NCI-H1694 (cell line): ENCODE measurements at regions not wholly inside any gene's neighbourhood (a gene's known extent, or its start where the extent isn't known, plus 50 kb on each side); places are given as distances from the start of the nearest gene placed in this dataset.
"Not testable (repeated sequence)": the region's sequence is repeated elsewhere in the genome, so short reads cannot be mapped to it uniquely, and the experiment has no call there.

Experiments
- DNase-seq: peaks from one replicate; lab custom pipeline; 2025; lab: John Stamatoyannopoulos, UW

GRCh38 chr2:18077704-18078103, 199.2 kb downstream of the KCNS3 start:
- no peak for DNase-seq

DNA sequence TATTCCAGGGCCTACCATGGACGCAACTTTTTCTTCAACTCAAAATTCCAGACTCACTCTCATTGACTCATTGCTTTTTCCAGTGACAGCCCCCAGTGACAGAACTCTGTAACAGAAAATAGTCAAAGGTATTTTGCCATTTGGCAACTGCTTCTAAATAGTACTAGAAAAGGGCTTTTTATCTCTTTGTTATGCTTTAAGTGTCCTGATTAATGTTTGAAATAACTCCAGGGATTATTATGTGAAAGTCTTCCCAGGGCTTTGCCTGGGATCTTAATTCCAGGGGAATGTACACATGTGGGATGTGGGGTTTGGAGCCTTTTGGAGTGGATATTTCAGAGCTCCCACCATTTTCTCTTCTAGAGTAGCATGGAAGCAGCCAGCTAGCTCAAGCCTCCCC, 198.8 kb downstream of the KCNS3 start:
- DNase-seq: no peak

DNA sequence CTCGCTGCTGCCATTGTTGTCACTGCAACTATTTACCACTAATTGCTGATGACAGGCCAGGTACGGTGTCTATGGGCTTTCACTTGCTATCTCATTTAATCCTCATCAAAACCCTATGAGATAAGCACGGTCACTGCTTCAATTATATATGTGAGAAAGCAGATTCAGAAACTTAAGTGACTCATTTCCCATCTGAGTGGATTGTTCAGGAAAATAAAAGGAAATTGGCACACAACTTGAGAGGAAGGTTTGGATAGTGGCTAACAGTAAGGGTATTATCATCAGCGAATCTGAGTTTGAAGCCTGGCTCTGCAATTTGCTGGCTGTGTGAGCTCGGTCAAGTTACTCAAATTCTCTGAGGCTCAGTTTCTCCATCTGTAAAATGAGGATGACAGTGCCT, 196.0 kb downstream of the KCNS3 start:
- no peak for DNase-seq

DNA sequence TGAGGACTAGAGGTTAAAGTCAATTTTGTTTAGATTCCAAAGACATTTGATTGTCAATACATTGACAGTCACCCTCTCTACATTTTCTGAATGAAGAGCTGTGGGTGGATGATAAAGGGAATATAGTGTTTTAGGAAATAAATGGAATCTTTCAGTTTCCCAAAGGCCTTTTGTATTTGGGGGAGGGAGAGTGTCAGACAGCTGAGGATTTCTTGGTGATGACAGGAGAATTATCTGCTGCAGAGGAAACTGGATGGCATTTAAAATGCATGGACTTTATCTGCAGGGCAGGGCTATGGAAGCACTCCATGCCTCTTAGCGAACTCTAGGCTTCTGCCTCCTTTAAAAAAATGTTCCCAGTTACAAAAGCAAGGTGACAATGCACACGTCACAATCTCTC, 195.1 kb downstream of the KCNS3 start:
- no peak for DNase-seq

GRCh38 chr2:18067588-18068384, 189.3 kb downstream of the KCNS3 start:
- no peak for DNase-seq

DNA sequence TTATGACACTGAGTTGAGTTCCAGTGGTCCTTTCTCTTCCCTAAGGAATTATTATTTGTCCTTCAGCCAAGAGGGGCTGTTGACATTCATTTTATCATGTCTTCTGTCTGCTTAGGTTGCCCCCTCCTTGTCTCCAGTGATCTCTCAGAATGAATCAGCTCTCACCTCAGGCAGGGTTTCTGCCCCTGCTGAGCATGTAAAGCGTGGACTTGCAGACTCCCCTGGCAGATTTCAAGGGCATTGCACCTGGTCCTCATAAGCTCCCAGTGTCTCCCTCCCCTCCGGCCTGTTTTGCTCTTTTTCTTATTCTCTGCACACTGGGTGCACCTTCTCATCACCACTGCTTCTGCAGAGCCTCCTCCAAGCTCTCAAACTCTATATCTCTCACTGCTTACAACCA, 188.4 kb downstream of the KCNS3 start:
- DNase-seq: no peak

GRCh38 chr2:18066066-18066465, 187.6 kb downstream of the KCNS3 start:
- DNase-seq: no peak

- no peak for DNase-seq
Observed at GRCh38 chr2:18065249-18065648, 186.8 kb downstream of the KCNS3 start.

DNA sequence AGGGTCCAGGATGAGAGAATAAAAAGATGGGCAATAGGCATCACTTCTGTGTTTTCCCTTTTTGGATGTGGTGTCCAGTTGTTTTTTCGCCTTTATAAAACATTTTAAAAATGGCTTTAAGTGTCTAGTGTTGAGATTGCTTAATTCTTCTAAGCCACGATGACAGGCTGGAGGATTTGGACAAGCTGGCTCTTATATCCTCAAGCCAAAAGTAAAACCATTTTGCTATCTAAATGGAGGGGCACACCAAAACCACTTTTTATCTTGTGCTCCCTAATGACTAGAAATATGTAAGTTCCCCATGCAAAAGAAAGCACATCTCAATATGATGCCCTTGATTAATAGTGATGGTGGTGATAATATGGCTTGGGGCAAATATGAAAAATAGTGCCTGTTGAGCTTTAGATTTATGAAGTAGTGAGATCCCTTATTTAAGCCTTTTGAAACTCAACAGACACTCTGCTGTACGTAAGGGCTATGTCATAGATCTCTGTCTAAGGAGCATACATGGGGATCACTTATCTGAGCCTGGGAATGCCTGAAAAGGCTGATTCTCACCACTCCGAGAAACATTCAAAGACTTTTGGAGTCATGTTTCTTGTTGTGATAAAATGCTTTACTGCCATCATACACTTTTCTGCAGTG, 185.5 kb downstream of the KCNS3 start:
- no peak for DNase-seq

DNA sequence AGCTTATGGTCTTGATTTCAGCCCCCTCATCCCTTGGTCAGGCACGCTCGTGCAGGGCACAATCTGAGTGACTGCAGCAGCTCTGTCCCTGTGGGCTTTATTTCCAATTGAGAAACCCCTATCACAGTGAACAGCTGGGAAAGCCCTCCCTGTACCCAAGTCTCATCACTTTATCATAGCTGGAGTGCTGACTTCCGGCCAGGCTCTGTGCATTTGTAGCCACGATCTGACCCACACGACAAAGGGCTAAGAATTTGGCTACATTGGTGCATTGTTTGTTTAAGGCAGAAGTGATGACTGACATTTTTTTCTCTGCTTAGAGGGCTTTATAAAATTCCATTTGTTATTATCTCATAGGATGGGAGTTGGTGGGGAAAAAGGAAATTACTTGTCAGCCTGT, 184.4 kb downstream of the KCNS3 start:
- DNase-seq: no peak

DNA sequence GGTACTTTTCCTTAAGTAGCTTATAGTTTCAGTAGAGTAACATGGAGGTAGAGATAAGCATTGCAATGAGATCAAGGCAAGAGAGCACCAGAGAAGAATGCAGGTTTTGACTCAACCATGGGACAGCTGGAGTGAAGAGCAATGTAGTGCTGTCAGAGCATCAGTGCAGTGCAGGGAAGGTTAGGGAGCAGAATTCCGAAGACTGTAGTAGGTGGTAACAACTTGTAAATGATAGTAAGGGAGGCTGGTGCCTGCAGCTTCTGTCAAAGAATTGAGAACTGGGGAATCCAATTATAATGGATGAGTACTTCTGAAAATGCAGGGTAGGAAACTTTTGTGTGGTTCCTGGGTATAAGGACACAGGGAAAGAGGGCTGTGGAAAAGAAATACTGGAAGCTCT, 183.2 kb downstream of the KCNS3 start:
- no peak for DNase-seq

DNA sequence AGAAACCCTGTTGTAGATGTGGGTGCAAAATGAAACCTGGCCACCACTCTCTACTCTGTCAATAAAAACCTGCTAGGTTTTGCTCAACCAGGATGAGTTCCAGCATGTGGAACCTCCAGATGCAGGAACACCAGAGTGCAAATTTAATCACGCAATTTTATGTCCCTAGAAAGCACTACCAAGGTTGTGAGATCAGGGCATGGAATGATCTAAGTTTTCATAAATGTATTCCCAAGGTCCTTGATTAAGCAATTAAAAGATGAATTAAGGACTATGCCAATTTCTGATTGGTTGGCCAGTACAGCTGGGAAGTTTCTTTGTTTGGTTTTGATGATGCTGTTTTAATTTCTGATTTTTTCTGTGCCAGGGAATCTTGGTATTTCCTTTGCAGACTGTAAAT, 179.2 kb downstream of the KCNS3 start:
- DNase-seq: no peak

DNA sequence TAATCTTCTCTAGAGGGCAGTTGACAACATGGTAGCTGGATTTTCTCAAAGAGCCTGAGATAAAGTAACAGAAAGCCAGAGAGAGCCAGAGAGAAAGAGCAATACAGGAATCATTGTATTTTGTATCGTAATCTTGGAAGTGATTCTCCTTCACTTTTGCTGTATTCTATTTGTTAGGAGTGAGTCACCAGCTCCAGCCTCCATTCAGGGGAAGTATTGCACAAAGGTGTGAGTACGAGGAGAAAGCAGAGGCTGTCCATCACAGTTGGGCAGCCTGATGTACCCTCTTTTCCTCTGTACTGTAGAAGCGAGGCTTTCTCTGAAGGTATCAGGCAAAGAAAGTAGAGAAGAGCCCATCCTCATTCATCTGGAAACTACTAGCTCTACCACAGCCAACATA, 176.8 kb downstream of the KCNS3 start:
- DNase-seq: no peak

GRCh38 chr2:18050001-18050400, 171.5 kb downstream of the KCNS3 start:
- DNase-seq: no peak

GRCh38 chr2:18049325-18049724, 170.9 kb downstream of the KCNS3 start:
- DNase-seq: no peak

DNA sequence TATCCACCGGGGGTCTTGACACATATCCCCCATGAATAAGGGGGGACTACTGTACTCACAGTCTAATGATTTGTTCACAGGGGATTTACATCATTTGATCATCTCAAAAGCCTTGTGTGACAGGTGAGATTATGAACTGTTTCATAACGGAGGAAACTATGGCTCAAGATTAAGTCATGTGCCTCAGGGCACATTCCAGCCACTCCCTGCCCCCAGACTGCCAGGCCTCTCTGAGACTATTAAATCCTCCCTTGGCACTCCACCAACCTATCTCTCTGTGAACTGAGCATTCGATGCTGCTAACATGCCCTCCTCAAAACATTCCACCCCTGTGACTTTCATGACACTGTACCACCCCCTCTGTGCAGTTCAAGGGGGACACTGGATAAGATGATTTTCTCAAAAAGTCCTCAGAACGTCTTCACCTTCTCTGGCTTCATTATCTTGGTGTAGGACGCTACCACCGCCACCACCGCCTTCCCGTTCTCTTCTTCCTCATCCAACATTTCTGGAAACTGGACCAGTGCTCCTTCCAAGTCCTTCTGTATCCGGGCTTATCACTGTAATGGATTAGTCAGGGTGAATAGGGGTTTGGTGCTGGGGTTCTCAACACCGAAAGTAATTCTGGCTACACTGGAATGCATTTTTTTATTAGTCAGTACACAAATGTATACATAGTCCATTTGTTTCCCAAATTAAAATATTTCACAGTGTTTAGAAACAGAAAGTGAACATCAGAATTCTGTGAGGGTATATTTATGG, 169.6 kb downstream of the KCNS3 start:
- DNase-seq: no peak

- DNase-seq: no peak
Observed at GRCh38 chr2:18047213-18047611, 168.7 kb downstream of the KCNS3 start.

GRCh38 chr2:18046558-18047212, 168.2 kb downstream of the KCNS3 start:
- DNase-seq: no peak

DNA sequence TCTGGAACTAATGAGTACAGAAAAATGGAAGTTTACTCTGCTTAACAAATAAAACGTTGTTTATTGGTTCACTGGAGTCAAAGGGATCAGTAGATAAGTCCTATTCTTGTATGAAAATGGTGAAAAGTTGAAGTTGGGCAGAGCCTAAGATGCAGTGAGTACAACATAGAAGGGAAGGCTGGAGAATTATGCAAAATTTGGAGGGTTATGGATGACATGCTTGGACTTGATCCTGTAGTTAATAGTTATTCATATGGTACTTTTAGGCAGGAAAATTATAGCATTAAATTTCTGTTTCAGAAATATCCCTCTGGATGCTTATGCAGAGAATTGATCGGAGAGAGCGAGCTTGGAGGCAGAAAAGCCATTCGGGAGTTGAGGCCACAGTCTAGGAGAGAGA, 167.6 kb downstream of the KCNS3 start:
- DNase-seq: no peak

DNA sequence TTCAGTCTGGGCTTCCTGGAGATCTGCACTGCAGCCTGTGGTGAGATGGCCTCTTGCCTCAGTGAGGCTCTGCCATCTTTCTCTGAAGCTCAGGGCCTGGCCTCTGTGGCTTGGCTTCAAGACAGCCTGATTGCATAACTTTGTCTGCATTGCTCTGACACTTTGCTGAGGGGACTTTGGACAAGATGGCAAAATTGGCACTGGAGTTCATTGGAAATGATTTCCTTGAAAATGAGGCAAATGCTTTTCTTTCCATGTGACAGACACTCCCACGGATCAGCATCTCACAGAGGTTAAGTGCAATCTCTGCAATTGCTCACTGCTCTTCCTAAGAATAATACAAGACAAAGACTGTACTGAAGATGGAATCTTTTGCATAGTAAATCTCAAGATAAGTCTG, 166.8 kb downstream of the KCNS3 start:
- DNase-seq: no peak

DNA sequence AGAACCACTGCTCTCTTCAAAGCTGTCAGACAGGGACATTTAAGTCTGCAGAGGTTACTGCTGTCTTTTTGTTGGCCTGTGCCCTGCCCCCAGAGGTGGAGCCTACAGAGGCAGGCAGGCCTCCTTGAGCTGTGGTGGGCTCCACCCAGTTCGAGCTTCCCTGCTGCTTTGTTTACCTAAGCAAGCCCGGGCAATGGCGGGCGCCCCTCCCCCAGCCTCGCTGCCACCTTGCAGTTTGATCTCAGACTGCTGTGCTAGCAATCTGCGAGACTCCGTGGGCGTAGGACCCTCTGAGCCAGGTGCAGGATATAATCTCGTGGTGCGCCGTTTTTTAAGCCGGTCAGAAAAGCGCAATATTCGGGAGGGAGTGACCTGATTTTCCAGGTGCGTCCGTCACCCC, 138.9 kb downstream of the KCNS3 start:
- DNase-seq: not testable (repeated sequence)

DNA sequence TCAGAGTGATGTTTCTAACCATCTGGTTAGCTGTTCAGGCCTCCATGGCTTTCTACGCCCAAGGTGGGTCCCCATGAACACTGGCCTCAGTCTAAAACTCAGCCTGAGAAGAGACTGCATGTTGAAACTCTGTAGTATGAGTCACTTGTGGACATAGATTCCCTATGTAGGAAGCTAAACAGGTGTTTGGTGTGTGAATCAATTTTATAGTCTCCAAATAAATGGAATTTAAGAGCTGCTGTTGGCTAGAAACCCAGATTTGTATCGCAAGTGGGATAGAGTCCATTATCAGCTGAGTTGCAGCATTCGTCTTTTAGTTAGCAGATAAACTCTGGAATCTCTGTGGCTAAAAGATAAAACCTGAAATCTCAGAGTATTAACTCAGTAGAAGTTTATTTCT, 131.4 kb downstream of the KCNS3 start:
- DNase-seq: no peak

DNA sequence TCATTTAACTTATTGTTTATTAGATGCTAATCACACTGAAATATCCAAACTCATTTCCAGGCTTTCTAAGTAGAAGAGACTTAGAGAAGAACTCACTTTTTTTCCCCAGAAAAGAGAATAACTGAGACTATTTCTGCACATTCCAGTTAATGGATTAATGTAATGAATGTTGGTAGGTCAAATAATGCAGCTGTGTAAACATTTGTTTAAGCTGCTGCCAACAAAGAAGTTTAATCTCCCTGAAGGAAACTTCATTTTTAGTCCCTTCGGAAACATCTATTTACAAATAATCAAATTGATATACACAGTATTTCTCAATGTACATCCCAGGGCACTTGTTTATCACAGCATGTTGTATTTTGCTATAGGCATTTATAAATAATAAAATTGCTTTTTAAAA, 126.9 kb downstream of the KCNS3 start:
- no peak for DNase-seq
